Esophagus (tissue), 2 donors: ENCODE measurements at regions not wholly inside any gene's neighbourhood (a gene's known extent, or its start where the extent isn't known, plus 50 kb on each side); places are given as distances from the start of the nearest gene placed in this dataset.

Experiments
- H3K27ac ChIP-seq, 2 donors: one replicate each; pipeline ENCODE4 v1.5.1; 2013; ENCODE audit warnings: low read depth in 2 of 2, mild to moderate bottlenecking in 2 of 2, inconsistent platforms in 1 of 2, low read length in 1 of 2, moderate library complexity in 1 of 2
- H3K27me3 ChIP-seq, 2 donors: one replicate each; pipeline ENCODE4 v1.6.1; 2013; ENCODE audit warnings: low read length in 2 of 2, control low read depth in 1 of 2, mild to moderate bottlenecking in 1 of 2; ENCODE audit not compliant: insufficient read depth in 2 of 2, control insufficient read depth in 1 of 2
- H3K36me3 ChIP-seq, 2 donors: one replicate each; pipeline ENCODE4 v1.6.1; 2013; ENCODE audit warnings: low read length in 1 of 2; ENCODE audit not compliant: control insufficient read depth in 2 of 2, insufficient read depth in 2 of 2
- H3K4me1 ChIP-seq, 2 donors: one replicate each; pipeline ENCODE4 v1.6.1; 2013; ENCODE audit warnings: low read length in 1 of 2; ENCODE audit not compliant: control insufficient read depth in 2 of 2, insufficient read depth in 2 of 2
- H3K4me3 ChIP-seq, 2 donors: one replicate each; pipeline ENCODE4 v1.5.1; 2013; ENCODE audit warnings: low read length in 2 of 2, mild to moderate bottlenecking in 2 of 2, low read depth in 1 of 2, moderate library complexity in 1 of 2
- H3K9me3 ChIP-seq, 2 donors: one replicate each; pipeline ENCODE4 v1.6.1; 2013; ENCODE audit warnings: mild to moderate bottlenecking in 2 of 2, low read depth in 1 of 2, low read length in 1 of 2, moderate library complexity in 1 of 2; ENCODE audit not compliant: control insufficient read depth in 2 of 2, insufficient read depth in 1 of 2
- WGBS, 2 donors: extraction: QIAGEN DNeasy Blood & Tissue Kit; methylation state at CpG; one replicate each; pipeline ENCODE4 v1.1.7; 2013; 5-methylcytosine and 5-hydroxymethylcytosine counted together
- donor health status: healthy with polysubstance abuse.
- donor health status: Bipolar disorder and iron deficiency.

- H3K36me3 ChIP-seq = no peaks in the 10 kb centered on the region
- whole genome bisulfite sequencing, 2 donors = 52 to 59% methylated on average over 1 of the region's 1 CpG
- H3K4me1 ChIP-seq = no peaks in the 10 kb centered on the region
- H3K4me3 ChIP-seq = no peak overlapping the region
- no peaks in the 10 kb centered on the region for H3K9me3 ChIP-seq
- no peaks in the 10 kb centered on the region for H3K27me3 ChIP-seq
- H3K27ac ChIP-seq = no peak overlapping the region
These were observed 198.3 kb upstream of the FAT4 start for GRCh38 chr4:125116431-125116830.

- Histone ChIP-seq H3K4me3 (no peak overlapping the region), H3K27ac (no peak overlapping the region), H3K27me3 (no peaks in the 10 kb centered on the region), H3K9me3 (no peaks in the 10 kb centered on the region), H3K36me3 (no peaks in the 10 kb centered on the region), H3K4me1 (no peaks in the 10 kb centered on the region)
- 83 to 84% methylated on average over 5 of the region's 5 CpGs for WGBS, 2 donors
These were observed 198.8 kb upstream of the FAT4 start for GRCh38 chr4:125115941-125116340.

GRCh38 chr4:125115476-125115875 is 199.3 kb upstream of the FAT4 start:
- 33 to 68% methylated on average over 1 of the region's 1 CpG for WGBS, 2 donors
- Histone ChIP-seq H3K36me3 (no peaks in the 10 kb centered on the region), H3K9me3 (no peaks in the 10 kb centered on the region), H3K27me3 (no peaks in the 10 kb centered on the region), H3K4me1 (no peaks in the 10 kb centered on the region), H3K4me3 (no peak overlapping the region), H3K27ac (no peak overlapping the region)

GRCh38 chr4:125112536-125112935 is 202.2 kb upstream of the FAT4 start:
- Histone ChIP-seq H3K27me3 (no peaks in the 10 kb centered on the region), H3K4me1 (no peaks in the 10 kb centered on the region), H3K36me3 (no peaks in the 10 kb centered on the region), H3K27ac (no peak overlapping the region), H3K4me3 (no peak overlapping the region), H3K9me3 (no peaks in the 10 kb centered on the region)
- 81 to 86% methylated on average over 3 of the region's 3 CpGs for WGBS, 2 donors

GRCh38 chr4:125111323-125111722 is 203.4 kb upstream of the FAT4 start:
- no peaks in the 10 kb centered on the region for H3K9me3 ChIP-seq
- H3K36me3 ChIP-seq = no peaks in the 10 kb centered on the region
- H3K27ac ChIP-seq = no peak overlapping the region
- H3K27me3 ChIP-seq = no peaks in the 10 kb centered on the region
- no peak overlapping the region for H3K4me3 ChIP-seq
- H3K4me1 ChIP-seq = no peaks in the 10 kb centered on the region
- whole genome bisulfite sequencing, 2 donors = 71 to 81% methylated on average over 3 of the region's 3 CpGs

GRCh38 chr4:125105561-125105960 is 209.2 kb upstream of the FAT4 start:
- 84 to 90% methylated on average over 2 of the region's 2 CpGs for WGBS, 2 donors
- Histone ChIP-seq H3K27me3 (peaks cover 0 to 2% of the 10 kb centered on the region in 2 donors), H3K4me3 (no peak overlapping the region), H3K27ac (no peak overlapping the region), H3K4me1 (no peaks in the 10 kb centered on the region), H3K9me3 (no peaks in the 10 kb centered on the region), H3K36me3 (no peaks in the 10 kb centered on the region)

- Histone ChIP-seq H3K4me1 (no peaks in the 10 kb centered on the region), H3K4me3 (no peak overlapping the region), H3K27me3 (peaks cover 0 to 2% of the 10 kb centered on the region in 2 donors), H3K9me3 (no peaks in the 10 kb centered on the region), H3K36me3 (no peaks in the 10 kb centered on the region), H3K27ac (no peak overlapping the region)
- WGBS, 2 donors = 73 to 75% methylated on average over 2 of the region's 2 CpGs
These were observed 210.1 kb upstream of the FAT4 start for GRCh38 chr4:125104616-125105015.

- H3K4me1 ChIP-seq = no peaks in the 10 kb centered on the region
- no peak overlapping the region for H3K27ac ChIP-seq
- H3K27me3 ChIP-seq = peaks cover 0 to 2% of the 10 kb centered on the region in 2 donors
- no peak overlapping the region for H3K4me3 ChIP-seq
- WGBS, 2 donors = 74 to 81% methylated on average over 3 of the region's 3 CpGs
- H3K36me3 ChIP-seq = no peaks in the 10 kb centered on the region
- H3K9me3 ChIP-seq = no peaks in the 10 kb centered on the region
These were observed 213.0 kb upstream of the FAT4 start for GRCh38 chr4:125101719-125102118.

- Histone ChIP-seq H3K27ac (no peak overlapping the region), H3K9me3 (no peaks in the 10 kb centered on the region), H3K4me1 (no peaks in the 10 kb centered on the region), H3K27me3 (no peaks in the 10 kb centered on the region), H3K4me3 (no peak overlapping the region), H3K36me3 (no peaks in the 10 kb centered on the region)
- 61 to 63% methylated on average over 2 of the region's 2 CpGs for WGBS, 2 donors
These were observed 217.0 kb upstream of the FAT4 start for GRCh38 chr4:125097729-125098128.

- H3K4me3 ChIP-seq = no peak overlapping the region
- no peaks in the 10 kb centered on the region for H3K27me3 ChIP-seq
- no peaks in the 10 kb centered on the region for H3K9me3 ChIP-seq
- WGBS, 2 donors = 78 to 90% methylated on average over 3 of the region's 3 CpGs
- H3K36me3 ChIP-seq = no peaks in the 10 kb centered on the region
- no peaks in the 10 kb centered on the region for H3K4me1 ChIP-seq
- H3K27ac ChIP-seq = no peak overlapping the region
These were observed 218.1 kb upstream of the FAT4 start for GRCh38 chr4:125096662-125097061.
